Ascending aorta (tissue), 2 donors: ENCODE measurements at regions not wholly inside any gene's neighbourhood (a gene's known extent, or its start where the extent isn't known, plus 50 kb on each side); places are given as distances from the start of the nearest gene placed in this dataset.

ENCODE experiments used
- DNase-seq, 2 donors: peaks; one replicate each; pipeline ENCODE4 v3.0.0-alpha.2; 2019; ENCODE audit warnings: low spot score in 2 of 2
- H3K27ac ChIP-seq, 2 donors: fragments of 200-600 bp; sonication (generic); one replicate each; pipeline ENCODE4 v1.5.1; 2016 to 2017; ENCODE audit warnings: mild to moderate bottlenecking in 1 of 2
- H3K27me3 ChIP-seq: fragments of 200-600 bp; sonication (generic); one replicate; pipeline ENCODE4 v1.5.1; 2017
- H3K36me3 ChIP-seq, 2 donors: fragments of 200-600 bp; sonication (generic); one replicate each; pipeline ENCODE4 v1.5.1; 2016
- H3K4me1 ChIP-seq, 2 donors: fragments of 200-600 bp; sonication (generic); one replicate each; pipeline ENCODE4 v1.5.1; 2016 to 2017; ENCODE audit warnings: mild to moderate bottlenecking in 1 of 2
- H3K4me3 ChIP-seq, 2 donors: fragments of 200-600 bp; sonication (generic); one replicate each; pipeline ENCODE4 v1.5.1; 2016 to 2017; ENCODE audit warnings: mild to moderate bottlenecking in 1 of 2
- H3K9me3 ChIP-seq, 2 donors: fragments of 200-600 bp; sonication (generic); one replicate each; pipeline ENCODE4 v1.5.1; 2016
- CTCF ChIP-seq, 3 experiments: fragments of 200-600 bp in 2 of 3; fragments of 450-650 bp in 1 of 3; sonication (generic) in 2 of 3; IDR thresholded peaks; one replicate each; pipeline ENCODE4 v1.5.1; 2016 to 2019; ENCODE audit warnings: antibody characterized with exemption in 3 of 3, mild to moderate bottlenecking in 1 of 3, moderate library complexity in 1 of 3
- intact Hi-C: fragments of 100-400 bp; cut with DNase I; formaldehyde crosslinking; loops from one replicate; pipeline ENCODE4 v1.15.1; 2023

- no peaks in the 10 kb centered on the region for H3K36me3 ChIP-seq
- H3K9me3 ChIP-seq, result no peaks in the 10 kb centered on the region
- no peaks in the 10 kb centered on the region for H3K4me1 ChIP-seq
- H3K4me3 ChIP-seq, result no peak overlapping the region
- H3K27me3 ChIP-seq, result no peaks in the 10 kb centered on the region
- no peak for DNase-seq
- no peak for TF ChIP-seq CTCF (IDR thresholded peaks at IDR 0.05)
- H3K27ac ChIP-seq, result no peak overlapping the region
- intact Hi-C loops, result no loop called here
These were observed 308.1 kb downstream of the TMX3 start for GRCh38 chr18:68406761-68407160.

DNA sequence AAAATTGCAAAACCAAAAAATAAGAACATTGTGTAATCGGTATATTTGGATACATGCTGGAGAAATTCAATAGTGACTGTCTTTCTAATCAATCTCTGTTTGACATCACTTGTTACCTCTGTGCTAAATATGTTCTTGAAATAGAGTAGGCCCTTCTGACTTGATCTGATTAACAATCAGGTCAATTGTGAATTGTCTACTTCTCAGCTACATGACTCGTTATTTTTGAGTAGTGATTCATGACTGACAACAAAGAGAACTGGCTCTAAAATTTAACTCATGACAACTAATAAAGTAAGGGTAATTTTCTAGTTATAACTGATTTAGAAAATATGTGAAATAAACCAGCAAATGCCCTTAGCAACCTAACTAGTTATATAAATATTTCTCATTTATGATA, 312.1 kb downstream of the TMX3 start:
- intact Hi-C loops, result no loop called here
- DNase-seq, result no peak
- H3K4me1 ChIP-seq, result no peaks in the 10 kb centered on the region
- no peak overlapping the region for H3K4me3 ChIP-seq
- no peaks in the 10 kb centered on the region for H3K27me3 ChIP-seq
- H3K36me3 ChIP-seq, result no peaks in the 10 kb centered on the region
- TF ChIP-seq CTCF (IDR thresholded peaks at IDR 0.05), result no peak
- no peaks in the 10 kb centered on the region for H3K9me3 ChIP-seq
- no peak overlapping the region for H3K27ac ChIP-seq

DNA sequence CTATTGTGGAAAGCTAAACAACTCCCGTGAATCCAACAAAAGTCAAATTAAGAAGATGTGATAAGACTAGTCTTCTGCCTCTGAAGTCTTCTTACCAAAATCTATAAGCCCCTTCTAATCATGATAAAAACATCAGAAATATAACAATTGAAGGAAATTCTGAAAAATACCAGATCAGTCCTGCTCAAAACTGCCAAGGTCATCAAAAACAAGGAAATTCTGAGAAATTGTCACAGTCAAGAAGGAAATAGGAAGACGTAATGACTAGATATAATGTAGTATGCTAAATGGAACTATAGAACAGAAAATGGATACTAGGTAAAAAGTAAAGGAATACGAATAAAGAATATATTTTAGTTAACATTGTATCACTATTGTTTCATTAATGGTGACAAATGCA, 314.0 kb downstream of the TMX3 start:
- Histone ChIP-seq H3K27me3 (no peaks in the 10 kb centered on the region), H3K9me3 (no peaks in the 10 kb centered on the region), H3K27ac (no peak overlapping the region), H3K36me3 (no peaks in the 10 kb centered on the region), H3K4me1 (no peaks in the 10 kb centered on the region), H3K4me3 (no peak overlapping the region)
- no peak for DNase-seq
- intact Hi-C loops, result no loop called here
- TF ChIP-seq CTCF (IDR thresholded peaks at IDR 0.05), result no peak

DNA sequence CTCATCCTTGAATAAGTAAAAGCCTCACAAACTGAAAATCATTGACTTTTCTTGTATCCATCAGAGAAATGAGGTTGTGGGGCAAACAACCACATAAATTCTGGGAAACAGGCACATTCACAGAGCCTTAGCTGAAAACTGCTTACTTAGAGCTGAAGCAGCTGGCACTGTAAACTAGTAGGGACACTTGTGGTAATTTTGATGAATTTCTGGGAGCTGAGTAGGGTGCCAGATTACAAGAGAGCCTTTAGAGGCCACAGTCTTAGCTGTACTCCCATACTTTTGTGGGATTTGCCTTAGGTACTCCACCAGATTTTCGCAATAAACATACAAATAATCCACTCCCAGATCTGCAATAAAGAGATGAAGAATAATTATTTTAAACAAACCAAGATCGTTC, 315.2 kb downstream of the TMX3 start:
- Histone ChIP-seq H3K4me3 (no peak overlapping the region), H3K27ac (no peak overlapping the region), H3K9me3 (no peaks in the 10 kb centered on the region), H3K27me3 (no peaks in the 10 kb centered on the region), H3K36me3 (no peaks in the 10 kb centered on the region), H3K4me1 (no peaks in the 10 kb centered on the region)
- no peak for TF ChIP-seq CTCF (IDR thresholded peaks at IDR 0.05)
- no peak for DNase-seq
- intact Hi-C loops, result no loop called here

- H3K36me3 ChIP-seq, result no peaks in the 10 kb centered on the region
- H3K27me3 ChIP-seq, result no peaks in the 10 kb centered on the region
- intact Hi-C loops, result no loop called here
- H3K9me3 ChIP-seq, result no peaks in the 10 kb centered on the region
- no peak for DNase-seq
- no peak overlapping the region for H3K27ac ChIP-seq
- no peak overlapping the region for H3K4me3 ChIP-seq
- H3K4me1 ChIP-seq, result no peaks in the 10 kb centered on the region
- no peak for TF ChIP-seq CTCF (IDR thresholded peaks at IDR 0.05)
These were observed 317.5 kb downstream of the TMX3 start for GRCh38 chr18:68397241-68398035.

DNA sequence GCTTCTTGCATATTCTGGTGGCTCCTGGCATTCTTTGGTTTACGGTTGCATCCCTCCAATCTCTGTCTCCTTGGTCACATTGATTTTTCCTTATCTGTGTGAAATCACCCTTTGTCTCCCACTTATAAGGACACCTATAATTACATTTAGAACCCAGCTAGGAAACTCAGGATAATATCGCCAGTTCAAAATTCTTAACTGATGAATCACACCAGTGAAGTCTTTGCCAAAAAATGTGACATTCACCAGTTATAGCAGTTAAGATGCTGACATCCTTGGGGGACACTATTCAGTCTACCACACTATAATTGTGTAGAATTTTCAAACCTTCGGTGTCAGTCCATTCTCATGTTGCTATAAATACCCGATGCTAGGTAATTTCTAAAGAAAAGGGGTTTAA, 320.2 kb downstream of the TMX3 start:
- TF ChIP-seq CTCF (IDR thresholded peaks at IDR 0.05), result no peak
- intact Hi-C loops, result no loop called here
- H3K36me3 ChIP-seq, result no peaks in the 10 kb centered on the region
- no peak for DNase-seq
- H3K27me3 ChIP-seq, result no peaks in the 10 kb centered on the region
- H3K9me3 ChIP-seq, result no peaks in the 10 kb centered on the region
- H3K4me1 ChIP-seq, result no peaks in the 10 kb centered on the region
- no peak overlapping the region for H3K4me3 ChIP-seq
- H3K27ac ChIP-seq, result no peak overlapping the region
